Activated CD4-positive, alpha-beta memory T cell treated with anti-CD3 and anti-CD28 coated beads, Interleukin-2, amount 10 ng/mL, durations not matched to agents 7 days and 5 days (primary cell): ENCODE measurements at regions not wholly inside any gene's neighbourhood (a gene's known extent, or its start where the extent isn't known, plus 50 kb on each side); places are given as distances from the start of the nearest gene placed in this dataset.

Experiments
- CTCF ChIA-PET: fragments of 350-600 bp; sonication (Branson Sonifier 250); formaldehyde crosslinking; loops from one replicate; lab custom pipeline; 2021; ENCODE audit warnings: antibody characterized with exemption, inconsistent platforms; lab: Charles Lee
- POLR2A ChIA-PET: fragments of 350-600 bp; sonication (Branson Sonifier 250); formaldehyde crosslinking; loops from one replicate; lab custom pipeline; 2021; ENCODE audit warnings: antibody characterized with exemption; lab: Charles Lee
- DNase-seq: peaks from one replicate; pipeline ENCODE4 v3.0.0-alpha.2; 2020
- H3K27ac Mint-ChIP-seq: one replicate; pipeline ENCODE4 v1.8.0; 2021; ENCODE audit warnings: mild to moderate bottlenecking, mixed read lengths
- H3K27me3 Mint-ChIP-seq: one replicate; pipeline ENCODE4 v1.8.0; 2021; ENCODE audit warnings: mixed read lengths
- H3K36me3 Mint-ChIP-seq: one replicate; pipeline ENCODE4 v1.8.0; 2021; ENCODE audit warnings: low read depth, mixed read lengths
- H3K4me1 Mint-ChIP-seq: one replicate; pipeline ENCODE4 v1.8.0; 2021; ENCODE audit warnings: mixed read lengths
- H3K4me3 Mint-ChIP-seq: one replicate; pipeline ENCODE4 v1.8.0; 2021; ENCODE audit warnings: mild to moderate bottlenecking, mixed read lengths
- H3K9me3 Mint-ChIP-seq: one replicate; pipeline ENCODE4 v1.8.0; 2021; ENCODE audit warnings: mixed read lengths

DNA sequence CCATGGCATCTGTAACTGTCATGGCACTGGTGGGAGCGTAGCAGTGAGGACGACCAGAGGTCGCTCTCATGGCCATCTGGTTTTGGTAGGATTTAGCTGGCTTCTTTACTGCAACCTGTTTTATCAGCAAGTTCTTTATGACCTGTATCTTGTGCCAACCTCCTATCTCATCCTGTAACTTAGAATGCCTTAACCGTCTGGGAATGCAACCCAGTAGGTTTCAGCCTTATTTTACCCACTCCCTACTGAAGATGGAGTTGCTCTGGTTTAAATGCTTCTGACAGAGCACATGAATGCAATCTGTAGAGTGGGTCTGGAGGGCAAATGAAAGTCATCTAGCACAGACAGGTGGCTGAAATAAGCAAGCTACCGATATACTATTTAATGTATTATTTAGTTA, 55.3 kb upstream of the OPN4 start:
- Mint-ChIP-seq H3K36me3 (no peaks in the 10 kb centered on the region), H3K9me3 (no peaks in the 10 kb centered on the region), H3K4me1 (no peaks in the 10 kb centered on the region), H3K4me3 (no peak overlapping the region), H3K27me3 (peaks cover 5% of the 10 kb centered on the region), H3K27ac (no peak overlapping the region)
- ChIA-PET POLR2A (no interaction called here), CTCF (no interaction called here)
- no peak for DNase-seq

DNA sequence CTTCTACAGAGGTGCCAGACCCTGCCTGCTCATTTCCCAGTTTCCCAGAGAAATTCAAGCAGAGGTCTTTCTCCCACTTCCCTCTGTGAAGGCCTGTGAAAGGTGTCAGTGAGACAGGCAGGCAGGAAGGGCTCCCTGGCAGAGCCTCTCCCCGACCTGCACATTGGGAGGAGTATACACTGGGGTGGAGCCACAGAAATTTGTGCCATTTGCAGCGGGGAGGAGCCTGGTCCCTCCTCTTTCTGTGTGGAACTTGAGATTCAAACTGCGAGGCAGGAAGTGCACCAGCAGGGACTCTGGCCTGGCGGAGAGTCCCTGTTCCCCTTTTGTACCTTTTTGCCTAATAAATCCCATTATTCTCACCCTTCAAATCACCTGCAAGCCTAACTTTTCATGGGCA, 54.6 kb upstream of the OPN4 start:
- H3K4me1 Mint-ChIP-seq: no peaks in the 10 kb centered on the region
- H3K36me3 Mint-ChIP-seq: no peaks in the 10 kb centered on the region
- POLR2A ChIA-PET: no interaction called here
- H3K9me3 Mint-ChIP-seq: no peaks in the 10 kb centered on the region
- H3K4me3 Mint-ChIP-seq: no peak overlapping the region
- CTCF ChIA-PET: no interaction called here
- H3K27me3 Mint-ChIP-seq: peaks cover 5% of the 10 kb centered on the region
- no peak overlapping the region for H3K27ac Mint-ChIP-seq
- DNase-seq: no peak

DNA sequence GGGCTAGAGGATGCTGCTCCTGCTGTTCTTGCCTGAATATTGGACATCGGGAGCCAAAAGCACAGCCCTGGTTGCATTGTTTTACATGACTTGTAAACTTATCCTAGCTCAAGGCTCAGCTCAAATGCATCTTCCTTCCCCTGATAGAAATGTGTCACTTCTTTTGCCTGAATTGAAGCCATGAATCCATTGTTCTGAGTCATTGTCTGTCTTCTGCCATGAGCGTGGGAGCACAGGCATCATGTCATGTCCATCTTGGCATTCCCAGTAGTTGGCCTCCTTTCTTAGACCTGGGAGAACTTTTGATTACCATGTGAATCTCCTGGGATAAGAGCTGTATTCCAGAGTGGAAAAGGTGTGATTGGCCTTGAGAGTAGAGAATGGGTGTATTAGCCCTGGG, 54.1 kb upstream of the OPN4 start:
- Mint-ChIP-seq H3K27me3 (peaks cover 5% of the 10 kb centered on the region), H3K36me3 (no peaks in the 10 kb centered on the region), H3K27ac (no peak overlapping the region), H3K9me3 (no peaks in the 10 kb centered on the region), H3K4me3 (no peak overlapping the region), H3K4me1 (no peaks in the 10 kb centered on the region)
- no peak for DNase-seq
- ChIA-PET CTCF (no interaction called here), POLR2A (no interaction called here)

DNA sequence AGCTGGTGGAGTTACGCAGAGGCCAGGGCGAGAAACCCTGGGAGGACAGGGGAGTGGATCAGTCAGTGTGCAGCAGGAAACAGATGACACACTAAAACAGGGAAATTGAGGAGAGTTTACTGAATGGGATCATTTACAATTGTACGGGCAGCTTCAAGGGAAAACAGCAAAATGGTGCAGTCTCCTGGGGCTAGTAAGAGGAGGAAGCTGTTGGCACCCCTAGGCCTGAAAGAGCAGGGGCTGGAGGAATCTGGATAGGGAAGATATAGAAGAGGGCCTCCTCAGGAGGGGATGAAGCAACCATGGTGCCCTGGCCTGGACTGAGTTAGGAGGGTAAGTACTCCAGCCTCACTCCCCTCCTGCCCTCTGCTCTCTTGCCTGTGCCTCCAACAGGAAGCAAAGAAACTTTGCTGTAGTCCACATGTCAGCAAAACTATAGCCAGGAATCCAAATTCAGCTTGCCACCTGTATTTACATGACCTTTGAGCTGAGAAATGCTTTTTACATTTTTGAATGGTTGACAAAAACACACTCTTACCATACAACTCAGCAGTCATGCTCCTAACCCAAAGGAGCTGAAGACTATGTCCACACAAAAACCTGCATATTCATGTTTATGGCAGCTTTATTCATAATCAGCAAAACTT, 52.3 kb upstream of the OPN4 start:
- no peak overlapping the region for H3K4me3 Mint-ChIP-seq
- peaks cover 5% of the 10 kb centered on the region for H3K27me3 Mint-ChIP-seq
- POLR2A ChIA-PET: interaction anchor here (1.2 kb wide), 1 partner anchor 1480 kb away, joined by 3 read pairs; no protein-coding TSS in a partner anchor
- H3K4me1 Mint-ChIP-seq: no peaks in the 10 kb centered on the region
- H3K27ac Mint-ChIP-seq: no peak overlapping the region
- CTCF ChIA-PET: no interaction called here
- H3K36me3 Mint-ChIP-seq: no peaks in the 10 kb centered on the region
- DNase-seq: no peak
- no peaks in the 10 kb centered on the region for H3K9me3 Mint-ChIP-seq

DNA sequence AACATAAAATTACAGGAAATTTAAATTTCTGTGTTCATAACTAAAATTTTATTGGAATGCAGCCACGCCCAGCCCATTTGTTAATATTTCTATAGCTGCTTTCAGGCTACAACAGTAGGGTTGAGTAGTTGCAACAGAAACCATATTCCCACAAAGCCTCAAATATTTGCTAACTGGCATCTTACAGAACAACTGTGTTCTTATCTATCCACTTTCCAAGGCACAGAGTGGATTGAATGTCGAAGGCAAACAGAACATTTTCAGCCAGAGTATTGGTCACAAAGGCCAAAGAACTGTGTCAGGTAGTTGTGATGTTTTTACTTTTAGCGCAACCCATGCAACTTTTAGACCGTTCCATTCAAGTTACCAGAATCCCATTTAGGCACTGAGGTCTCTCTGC, 51.1 kb upstream of the OPN4 start:
- Mint-ChIP-seq H3K4me3 (no peak overlapping the region), H3K36me3 (no peaks in the 10 kb centered on the region), H3K4me1 (no peaks in the 10 kb centered on the region), H3K9me3 (no peaks in the 10 kb centered on the region), H3K27ac (no peak overlapping the region), H3K27me3 (peaks cover 11% of the 10 kb centered on the region)
- ChIA-PET POLR2A (no interaction called here), CTCF (no interaction called here)
- no peak for DNase-seq
